Brain microvascular endothelial cell (primary cell): ENCODE measurements at regions not wholly inside any gene's neighbourhood (a gene's known extent, or its start where the extent isn't known, plus 50 kb on each side); places are given as distances from the start of the nearest gene placed in this dataset.

Source experiments
- DNase-seq: peaks from one replicate; pipeline ENCODE4 v3.0.0-alpha.2; 2020
- H3K27ac ChIP-seq: fragments of 250-450 bp; sonication (Bioruptor Pico); 2 replicates; pipeline ENCODE4 v1.5.1; 2020; ENCODE audit warnings: mild to moderate bottlenecking, moderate library complexity
- H3K27me3 ChIP-seq: fragments of 250-450 bp; sonication (Bioruptor Pico); replicated peaks from 2 replicates; pipeline ENCODE4 v1.5.1; 2020; ENCODE audit warnings: mild to moderate bottlenecking
- H3K36me3 ChIP-seq: fragments of 250-450 bp; sonication (Bioruptor Pico); replicated peaks from 2 replicates; pipeline ENCODE4 v1.5.1; 2020; ENCODE audit warnings: mild to moderate bottlenecking
- H3K4me3 ChIP-seq: 2 replicates; pipeline ENCODE4 v1.5.1; 2011; ENCODE audit warnings: low read depth, mild to moderate bottlenecking, control low read depth, low read length, moderate library complexity
- in situ Hi-C: cut with HindIII; loops from 2 replicates; pipeline ENCODE4 v1.10.0; 2017; ENCODE audit warnings: low sequenced_read_pairs, low pct_ligation_motif_present
- TF ChIP-seq, protein P1 (sequence below): IDR thresholded peaks from 2 replicates; pipeline ENCODE4 v1.5.1; 2011; ENCODE audit warnings: low read depth, mild to moderate bottlenecking, moderate library complexity, low read length, control low read depth, inconsistent platforms; ENCODE audit errors: missing control alignments

DNA sequence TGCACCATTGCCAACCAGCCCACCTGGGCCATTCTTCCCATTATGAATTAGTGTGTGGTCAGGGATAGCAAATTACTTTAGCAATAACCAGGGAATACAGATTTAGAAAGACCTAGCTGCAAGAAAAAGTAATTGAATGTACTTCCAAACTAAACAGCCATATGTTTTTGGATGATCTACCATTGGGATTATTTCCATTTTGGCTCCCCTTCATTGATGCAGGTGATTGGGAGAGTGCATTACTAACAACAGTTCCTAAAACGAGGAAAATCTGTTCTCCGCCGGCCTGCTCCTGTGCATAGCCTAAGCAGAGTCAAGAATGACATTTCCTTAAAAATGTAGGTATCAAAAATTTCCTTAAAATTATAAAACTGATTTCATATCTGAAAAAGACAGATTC lies 58.5 kb downstream of the MAIP1 start:
- TF ChIP-seq, protein P1, sequence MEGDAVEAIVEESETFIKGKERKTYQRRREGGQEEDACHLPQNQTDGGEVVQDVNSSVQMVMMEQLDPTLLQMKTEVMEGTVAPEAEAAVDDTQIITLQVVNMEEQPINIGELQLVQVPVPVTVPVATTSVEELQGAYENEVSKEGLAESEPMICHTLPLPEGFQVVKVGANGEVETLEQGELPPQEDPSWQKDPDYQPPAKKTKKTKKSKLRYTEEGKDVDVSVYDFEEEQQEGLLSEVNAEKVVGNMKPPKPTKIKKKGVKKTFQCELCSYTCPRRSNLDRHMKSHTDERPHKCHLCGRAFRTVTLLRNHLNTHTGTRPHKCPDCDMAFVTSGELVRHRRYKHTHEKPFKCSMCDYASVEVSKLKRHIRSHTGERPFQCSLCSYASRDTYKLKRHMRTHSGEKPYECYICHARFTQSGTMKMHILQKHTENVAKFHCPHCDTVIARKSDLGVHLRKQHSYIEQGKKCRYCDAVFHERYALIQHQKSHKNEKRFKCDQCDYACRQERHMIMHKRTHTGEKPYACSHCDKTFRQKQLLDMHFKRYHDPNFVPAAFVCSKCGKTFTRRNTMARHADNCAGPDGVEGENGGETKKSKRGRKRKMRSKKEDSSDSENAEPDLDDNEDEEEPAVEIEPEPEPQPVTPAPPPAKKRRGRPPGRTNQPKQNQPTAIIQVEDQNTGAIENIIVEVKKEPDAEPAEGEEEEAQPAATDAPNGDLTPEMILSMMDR: no peak
- H3K4me3 ChIP-seq: no peak overlapping the region
- no peaks in the 10 kb centered on the region for H3K27me3 ChIP-seq
- in situ Hi-C loops: no loop called here
- H3K36me3 ChIP-seq: no peaks in the 10 kb centered on the region
- no peak overlapping the region for H3K27ac ChIP-seq
- DNase-seq: no peak

DNA sequence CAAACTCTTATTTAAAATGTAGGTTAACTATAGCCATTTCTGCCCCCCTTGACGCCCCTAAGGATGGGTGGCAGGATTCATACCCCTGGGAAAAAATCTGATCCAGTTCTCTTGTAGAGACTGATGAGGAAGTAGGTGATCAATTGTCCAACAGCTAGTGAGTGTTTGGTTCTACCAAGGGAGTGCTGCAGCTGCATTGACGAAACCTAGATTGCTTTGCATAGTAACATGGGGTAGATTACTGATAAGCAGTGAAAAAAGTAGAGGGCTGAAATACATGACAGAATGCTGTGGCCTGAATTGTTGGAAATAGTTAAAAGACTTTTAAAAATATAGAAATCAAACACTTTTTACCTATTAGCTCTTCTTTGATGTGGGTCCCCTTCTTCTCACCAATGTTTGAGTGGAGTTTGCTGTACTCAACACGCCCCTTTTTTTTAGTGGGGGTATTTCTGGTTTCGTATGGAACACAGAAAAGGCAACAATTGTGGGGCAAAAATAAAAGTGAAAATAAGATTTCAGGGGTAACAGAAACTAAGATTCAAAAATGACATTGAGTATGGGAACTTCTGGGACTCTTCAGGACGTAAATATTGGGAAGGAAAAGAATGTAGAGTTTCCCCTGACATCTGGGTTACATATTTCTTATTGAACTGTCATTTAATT lies 66.2 kb downstream of the MAIP1 start:
- Histone ChIP-seq H3K27me3 (no peaks in the 10 kb centered on the region), H3K36me3 (no peaks in the 10 kb centered on the region), H3K4me3 (no peak overlapping the region), H3K27ac (no peak overlapping the region)
- in situ Hi-C loops: no loop called here
- no peak for DNase-seq
- TF ChIP-seq, protein P1: no peak

DNA sequence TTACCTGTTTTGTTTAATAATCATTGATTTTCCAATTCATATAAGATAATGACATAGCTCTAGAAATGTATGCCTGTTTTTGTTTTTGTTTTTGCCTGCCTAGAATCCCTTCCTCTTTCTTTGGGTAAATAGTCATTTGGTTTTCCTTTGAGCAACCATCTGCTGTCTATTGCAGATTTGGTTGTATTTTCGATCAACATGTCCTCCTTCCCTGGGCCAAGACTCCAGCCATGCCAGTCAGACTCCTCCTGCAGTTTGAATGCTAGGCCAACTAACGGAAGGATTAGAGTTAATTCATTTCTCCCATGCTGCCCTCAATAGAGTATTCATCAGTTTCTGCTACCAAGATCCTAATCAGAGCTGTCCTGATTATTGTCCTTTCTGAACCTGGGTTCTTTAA lies 67.1 kb downstream of the MAIP1 start:
- H3K27me3 ChIP-seq: no peaks in the 10 kb centered on the region
- TF ChIP-seq, protein P1: no peak
- no peaks in the 10 kb centered on the region for H3K36me3 ChIP-seq
- no peak overlapping the region for H3K27ac ChIP-seq
- in situ Hi-C loops: no loop called here
- DNase-seq: no peak
- no peak overlapping the region for H3K4me3 ChIP-seq

DNA sequence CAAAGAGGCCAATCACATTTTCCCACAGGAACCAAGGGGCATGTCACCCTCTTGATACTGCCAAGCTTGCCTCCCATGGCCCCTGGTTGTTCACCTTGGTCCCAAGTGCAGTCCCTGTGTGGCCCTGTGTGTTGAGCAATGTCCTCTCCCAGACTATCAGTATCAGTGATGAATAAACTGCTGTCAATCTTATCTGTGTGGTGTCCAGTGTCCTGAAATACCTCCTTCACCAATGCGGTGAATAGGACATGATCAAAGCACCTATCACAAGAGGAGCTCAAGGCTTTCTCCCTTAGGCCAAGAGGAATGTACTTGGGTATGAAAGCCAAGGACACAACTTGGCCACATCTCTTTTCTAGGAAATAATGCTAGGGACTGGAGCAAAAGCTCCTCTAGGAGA lies 68.2 kb downstream of the MAIP1 start:
- Histone ChIP-seq H3K27ac (no peak overlapping the region), H3K36me3 (no peaks in the 10 kb centered on the region), H3K27me3 (no peaks in the 10 kb centered on the region), H3K4me3 (no peak overlapping the region)
- TF ChIP-seq, protein P1: no peak
- in situ Hi-C loops: no loop called here
- no peak for DNase-seq

DNA sequence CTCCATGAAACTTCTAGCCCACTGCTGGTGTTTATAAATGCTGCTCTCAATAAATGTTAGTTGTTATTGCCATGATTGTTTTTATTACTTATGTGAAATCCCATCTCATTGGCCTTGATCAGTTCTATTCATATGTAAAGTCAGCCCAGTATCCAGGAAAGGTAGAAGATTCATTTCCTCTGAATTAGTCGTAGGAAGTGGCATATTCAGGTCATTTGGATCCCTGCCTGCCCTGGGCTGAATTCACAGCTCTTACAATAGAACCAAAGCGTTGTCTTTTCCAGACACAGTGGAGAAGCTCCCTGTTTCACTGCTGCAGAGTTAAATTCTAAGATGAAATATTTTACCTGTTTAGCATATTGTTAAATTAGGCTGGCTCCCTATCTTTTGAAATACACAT lies 70.3 kb downstream of the MAIP1 start:
- Histone ChIP-seq H3K27me3 (no peaks in the 10 kb centered on the region), H3K4me3 (no peak overlapping the region), H3K27ac (no peak overlapping the region), H3K36me3 (no peaks in the 10 kb centered on the region)
- DNase-seq: no peak
- TF ChIP-seq, protein P1: no peak
- in situ Hi-C loops: no loop called here
